Spleen (tissue), 11 donors: ENCODE measurements at regions not wholly inside any gene's neighbourhood (a gene's known extent, or its start where the extent isn't known, plus 50 kb on each side); places are given as distances from the start of the nearest gene placed in this dataset.

Source experiments
- DNase-seq: peaks from one replicate; pipeline ENCODE4 v3.0.0-alpha.2; 2020
- H3K27ac ChIP-seq, 8 donors: fragments of 200-600 bp; sonication (generic) in 7 of 8; 1 replicate in 4 of 8; 2 replicates in 4 of 8; pipeline versions ENCODE4 v1.5.0 to v1.8.0; 2016 to 2021; ENCODE audit warnings: inconsistent platforms in 4 of 8, mild to moderate bottlenecking in 4 of 8, moderate library complexity in 1 of 8
- H3K27me3 ChIP-seq, 7 donors: fragments of 200-600 bp; sonication (generic) in 6 of 7; replicated peaks in 1 of 7; 1 replicate in 4 of 7; 2 replicates in 3 of 7; pipeline versions ENCODE4 v1.5.0 to v1.8.0; 2016 to 2021; ENCODE audit warnings: inconsistent platforms in 3 of 7, mild to moderate bottlenecking in 1 of 7
- H3K36me3 ChIP-seq, 6 donors: fragments of 200-600 bp; sonication (generic) in 5 of 6; 1 replicate in 4 of 6; 2 replicates in 2 of 6; pipeline versions ENCODE4 v1.5.0 to v1.8.0; 2016 to 2021; ENCODE audit warnings: inconsistent platforms in 2 of 6
- H3K4me1 ChIP-seq, 6 donors: fragments of 200-600 bp; sonication (generic) in 5 of 6; 1 replicate in 3 of 6; 2 replicates in 3 of 6; pipeline versions ENCODE4 v1.5.0 to v1.8.0; 2016 to 2021; ENCODE audit warnings: inconsistent platforms in 3 of 6
- H3K4me3 ChIP-seq, 8 donors: fragments of 200-600 bp; sonication (generic) in 7 of 8; 1 replicate in 4 of 8; 2 replicates in 4 of 8; pipeline versions ENCODE4 v1.5.0 to v1.8.0; 2016 to 2021; ENCODE audit warnings: inconsistent platforms in 4 of 8, mild to moderate bottlenecking in 4 of 8, moderate library complexity in 2 of 8
- H3K9me3 ChIP-seq, 8 donors: fragments of 200-600 bp; sonication (generic) in 7 of 8; 1 replicate in 4 of 8; 2 replicates in 4 of 8; pipeline versions ENCODE4 v1.5.0 to v1.8.0; 2016 to 2021; ENCODE audit warnings: inconsistent platforms in 4 of 8
- CTCF ChIP-seq, 11 experiments: fragments of 200-600 bp in 7 of 11; fragments of 450-650 bp in 4 of 11; sonication (generic) in 4 of 11; IDR thresholded peaks in 8 of 11; conservative IDR thresholded peaks in 3 of 11; 1 replicate in 7 of 11; 2 replicates in 4 of 11; pipeline versions ENCODE4 v1.4.0 to v1.8.0; 2016 to 2021; ENCODE audit warnings: antibody characterized with exemption in 11 of 11, inconsistent platforms in 4 of 11, mild to moderate bottlenecking in 1 of 11
- POLR2A ChIP-seq, 3 donors: fragments of 450-650 bp; IDR thresholded peaks; one replicate each; pipeline ENCODE4 v1.5.1; 2017; ENCODE audit warnings: antibody characterized with exemption in 3 of 3, mild to moderate bottlenecking in 1 of 3
- POLR2AphosphoS5 ChIP-seq, 3 donors: sonication (generic); formaldehyde crosslinking; IDR thresholded peaks; one replicate each; pipeline ENCODE4 v1.5.1; 2017; ENCODE audit warnings: antibody characterized with exemption in 3 of 3
- WGBS, 5 donors: extraction: QIAGEN DNeasy Blood & Tissue Kit in 3 of 5; methylation state at CpG; one replicate each; pipeline versions ENCODE4 v1.1.5 to v1.1.7; 2013 to 2018; 5-methylcytosine and 5-hydroxymethylcytosine counted together
- intact Hi-C: fragments of 100-400 bp; cut with DNase I; formaldehyde crosslinking; loops from one replicate; pipeline ENCODE4 v1.15.0; 2023; ENCODE audit warnings: low total_unique reads
- donor health status: healthy with polysubstance abuse.
- donor health status: DM: no; HTN: no; CAD: no; lungs with moderate emphysema.
- donor health status: DM: no; HTN: no; CAD: no.
- donor health status: Bipolar disorder and iron deficiency.
- donor health status: healthy.
- donor health status: DM: no; HTN: no; CAD: no.
- donor health status: DM: yes; HTN: yes; CAD: no.

GRCh38 chr14:46482200-46482599, 169.4 kb downstream of the RPL10L start:
- Histone ChIP-seq H3K36me3 (no peaks in the 10 kb centered on the region), H3K27ac (no peak overlapping the region), H3K9me3 (peaks cover 0 to 10% (median 0%) of the 10 kb centered on the region in 8 donors), H3K4me1 (no peaks in the 10 kb centered on the region), H3K27me3 (no peaks in the 10 kb centered on the region), H3K4me3 (no peak overlapping the region)
- TF ChIP-seq CTCF (IDR thresholded peaks at IDR 0.05 in 8 of 11, conservative IDR thresholded peaks at IDR 0.05 in 3 of 11) (no peak), POLR2A (IDR thresholded peaks at IDR 0.05) (no peak), POLR2AphosphoS5 (IDR thresholded peaks at IDR 0.05) (no peak)
- intact Hi-C loops = no loop called here
- no peak for DNase-seq

- H3K4me3 ChIP-seq = no peak overlapping the region
- H3K27me3 ChIP-seq = no peaks in the 10 kb centered on the region
- no peaks in the 10 kb centered on the region for H3K36me3 ChIP-seq
- H3K27ac ChIP-seq = no peak overlapping the region
- H3K9me3 ChIP-seq = peaks cover 0 to 17% (median 0%) of the 10 kb centered on the region in 8 donors
- TF ChIP-seq POLR2A (IDR thresholded peaks at IDR 0.05) (no peak), CTCF (IDR thresholded peaks at IDR 0.05 in 8 of 11, conservative IDR thresholded peaks at IDR 0.05 in 3 of 11) (no peak), POLR2AphosphoS5 (IDR thresholded peaks at IDR 0.05) (no peak)
- no peak for DNase-seq
- intact Hi-C loops = no loop called here
- 29 to 49% (median 32%) methylated on average over 3 of the region's 3 CpGs for WGBS, 5 donors
- H3K4me1 ChIP-seq = no peaks in the 10 kb centered on the region
These were observed 170.8 kb downstream of the RPL10L start for GRCh38 chr14:46480817-46481216.

- Histone ChIP-seq H3K27ac (no peak overlapping the region), H3K36me3 (no peaks in the 10 kb centered on the region), H3K9me3 (peaks cover 0 to 12% (median 5%) of the 10 kb centered on the region in 8 donors), H3K4me1 (no peaks in the 10 kb centered on the region), H3K27me3 (no peaks in the 10 kb centered on the region), H3K4me3 (no peak overlapping the region)
- TF ChIP-seq POLR2AphosphoS5 (IDR thresholded peaks at IDR 0.05) (no peak), CTCF (IDR thresholded peaks at IDR 0.05 in 8 of 11, conservative IDR thresholded peaks at IDR 0.05 in 3 of 11) (no peak), POLR2A (IDR thresholded peaks at IDR 0.05) (no peak)
- intact Hi-C loops = no loop called here
- 78 to 95% (median 79%) methylated on average over 2 of the region's 2 CpGs for WGBS, 5 donors
- no peak for DNase-seq
These were observed 179.3 kb downstream of the RPL10L start for GRCh38 chr14:46472261-46472660.

- H3K36me3 ChIP-seq = no peaks in the 10 kb centered on the region
- no peak for TF ChIP-seq POLR2AphosphoS5 (IDR thresholded peaks at IDR 0.05)
- no peak for TF ChIP-seq CTCF (IDR thresholded peaks at IDR 0.05 in 8 of 11, conservative IDR thresholded peaks at IDR 0.05 in 3 of 11)
- no peak for TF ChIP-seq POLR2A (IDR thresholded peaks at IDR 0.05)
- H3K4me1 ChIP-seq = no peaks in the 10 kb centered on the region
- DNase-seq = no peak
- peaks cover 0 to 36% (median 18%) of the 10 kb centered on the region in 8 donors for H3K9me3 ChIP-seq
- H3K4me3 ChIP-seq = no peak overlapping the region
- intact Hi-C loops = no loop called here
- H3K27me3 ChIP-seq = no peaks in the 10 kb centered on the region
- 31 to 66% (median 47%) methylated on average over 1 of the region's 1 CpG for WGBS, 5 donors
- no peak overlapping the region for H3K27ac ChIP-seq
These were observed 187.2 kb downstream of the RPL10L start for GRCh38 chr14:46464341-46464740.
